ENCODE measurements at regions not wholly inside any gene's neighbourhood (a gene's known extent, or its start where the extent isn't known, plus 50 kb on each side); places are given as distances from the start of the nearest gene placed in this dataset.

GRCh38 chr20:40946451-40946850 is 82.2 kb upstream of the TOP1 start:
- ATAC-seq, result no peak
- no peak overlapping the region for H3K4me3 ChIP-seq
- H3K36me3 ChIP-seq, result no peaks in the 10 kb centered on the region
- H3K9me3 ChIP-seq, result no peaks in the 10 kb centered on the region
- no peak for TF ChIP-seq CTCF (IDR thresholded peaks at IDR 0.05)
- H3K4me1 ChIP-seq, result no peaks in the 10 kb centered on the region
- intact Hi-C loops (cut with DNase I), result loop anchor here in 1 of 3 donors (10.0 kb wide), 1 partner anchor 202 kb away; no protein-coding TSS in a partner anchor
- DNase-seq, result no peak
- H3K27me3 ChIP-seq, result no peaks in the 10 kb centered on the region
- 59 to 74% methylated on average over 11 of the region's 11 CpGs for WGBS, 2 donors
- no peak for FAIRE-seq
- H3K27ac ChIP-seq, result no peak overlapping the region

GRCh38 chr20:40948465-40949267 is 80.0 kb upstream of the TOP1 start:
- Histone ChIP-seq H3K27me3 (no peaks in the 10 kb centered on the region), H3K27ac (no peak overlapping the region), H3K4me1 (no peaks in the 10 kb centered on the region), H3K4me3 (no peak overlapping the region), H3K36me3 (no peaks in the 10 kb centered on the region), H3K9me3 (no peaks in the 10 kb centered on the region)
- no peak for TF ChIP-seq CTCF (IDR thresholded peaks at IDR 0.05)
- DNase-seq (no peak), FAIRE-seq (no peak), ATAC-seq (no peak)
- WGBS, 2 donors, result 59 to 65% methylated on average over 8 of the region's 8 CpGs
- intact Hi-C loops (cut with DNase I), result loop anchor here in 1 of 3 donors (10.0 kb wide), 1 partner anchor 204 kb away; no protein-coding TSS in a partner anchor

DNA sequence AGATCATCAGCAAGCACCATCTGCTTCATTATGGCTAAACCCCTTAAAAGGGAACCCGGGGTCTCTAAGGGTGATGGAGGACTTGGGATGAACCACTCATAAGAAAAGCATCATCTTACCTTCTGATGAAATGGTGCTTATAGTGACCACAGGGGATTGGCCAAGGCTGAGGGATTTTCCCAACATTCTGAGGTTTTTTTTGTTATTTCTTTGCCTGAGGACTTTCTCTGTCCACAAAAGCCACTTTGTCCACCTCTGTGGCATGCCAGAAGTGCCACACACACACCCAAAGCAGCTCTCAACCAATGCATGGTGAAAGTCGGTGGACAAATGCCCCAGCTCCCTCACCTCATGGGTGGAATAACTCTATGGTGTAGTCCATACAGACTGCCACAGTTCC is 79.3 kb upstream of the TOP1 start:
- H3K36me3 ChIP-seq, result no peaks in the 10 kb centered on the region
- intact Hi-C loops (cut with DNase I), result loop anchor here in 1 of 3 donors (10.0 kb wide), 1 partner anchor 205 kb away; no protein-coding TSS in a partner anchor
- H3K4me1 ChIP-seq, result no peaks in the 10 kb centered on the region
- no peak for FAIRE-seq
- TF ChIP-seq CTCF (IDR thresholded peaks at IDR 0.05), result no peak
- no peak overlapping the region for H3K27ac ChIP-seq
- WGBS, 2 donors, result 44 to 55% methylated on average over 2 of the region's 2 CpGs
- H3K4me3 ChIP-seq, result no peak overlapping the region
- no peaks in the 10 kb centered on the region for H3K27me3 ChIP-seq
- no peak for ATAC-seq
- no peaks in the 10 kb centered on the region for H3K9me3 ChIP-seq
- DNase-seq, result no peak

DNA sequence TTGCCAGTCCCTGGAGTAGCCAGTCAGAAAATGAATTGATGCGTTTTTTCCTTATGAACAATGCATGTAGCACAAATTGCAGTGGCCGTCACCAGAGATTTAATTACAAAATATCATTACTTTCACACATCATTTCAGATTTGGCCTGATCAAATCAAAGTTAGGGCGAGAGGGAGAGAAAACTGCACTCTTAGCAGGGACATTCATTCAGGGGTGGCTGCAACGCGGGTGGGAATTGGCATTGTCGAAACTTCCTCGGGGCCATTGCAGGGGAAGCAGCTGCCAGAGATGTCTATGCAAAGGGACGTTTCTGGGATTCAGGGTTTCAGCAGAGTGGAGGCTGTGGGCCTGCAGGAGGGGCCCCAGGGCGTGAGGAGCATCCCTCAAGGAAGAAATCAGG is 76.5 kb upstream of the TOP1 start:
- ATAC-seq, result no peak
- H3K36me3 ChIP-seq, result no peaks in the 10 kb centered on the region
- H3K9me3 ChIP-seq, result no peaks in the 10 kb centered on the region
- intact Hi-C loops (cut with DNase I), result no loop called here
- H3K27ac ChIP-seq, result no peak overlapping the region
- FAIRE-seq, result no peak
- H3K4me3 ChIP-seq, result no peak overlapping the region
- 48 to 54% methylated on average over 9 of the region's 9 CpGs for WGBS, 2 donors
- H3K27me3 ChIP-seq, result no peaks in the 10 kb centered on the region
- no peaks in the 10 kb centered on the region for H3K4me1 ChIP-seq
- DNase-seq, result no peak
- no peak for TF ChIP-seq CTCF (IDR thresholded peaks at IDR 0.05)

GRCh38 chr20:40953416-40953815 is 75.2 kb upstream of the TOP1 start:
- Histone ChIP-seq H3K27ac (no peak overlapping the region), H3K27me3 (no peaks in the 10 kb centered on the region), H3K9me3 (no peaks in the 10 kb centered on the region), H3K4me3 (no peak overlapping the region), H3K36me3 (no peaks in the 10 kb centered on the region), H3K4me1 (no peaks in the 10 kb centered on the region)
- FAIRE-seq (no peak), ATAC-seq (no peak), DNase-seq (no peak)
- 81 to 93% methylated on average over 2 of the region's 2 CpGs for WGBS, 2 donors
- no peak for TF ChIP-seq CTCF (IDR thresholded peaks at IDR 0.05)
- intact Hi-C loops (cut with DNase I), result no loop called here
